ENCODE measurements at regions not wholly inside any gene's neighbourhood (a gene's known extent, or its start where the extent isn't known, plus 50 kb on each side); places are given as distances from the start of the nearest gene placed in this dataset.

- H3K79me2 ChIP-seq (replicated peaks; ENCODE audit: insufficient read depth, low read length), result no peaks in the 10 kb centered on the region
- no peak overlapping the region for H2AFZ ChIP-seq (ENCODE audit: low read depth, low read length)
- H3K27ac ChIP-seq (ENCODE audit: low read length), result no peak overlapping the region
- H4K20me1 ChIP-seq (ENCODE audit: insufficient read depth), result no peaks in the 10 kb centered on the region
- no peak overlapping the region for H3K4me2 ChIP-seq (ENCODE audit: low read length)
- TF ChIP-seq TAF1 (IDR thresholded peaks at IDR 0.05; ENCODE audit: low read depth) (no peak), SMC3 (conservative IDR thresholded peaks at IDR 0.05; ENCODE audit: poor library complexity) (no peak), RAD21 (conservative IDR thresholded peaks at IDR 0.05) (no peak), POLR2AphosphoS5 (IDR thresholded peaks at IDR 0.05) (no peak), EZH2 (IDR thresholded peaks at IDR 0.05; ENCODE audit: borderline replicate concordance, insufficient read depth, low read length, poor library complexity, severe bottlenecking) (no peak), EP300 (conservative IDR thresholded peaks at IDR 0.05; ENCODE audit: poor library complexity, severe bottlenecking) (no peak), CTCF (IDR thresholded peaks at IDR 0.05; ENCODE audit: poor library complexity, severe bottlenecking) (no peak), REST (IDR thresholded peaks at IDR 0.05; ENCODE audit: borderline replicate concordance) (no peak), MXI1 (conservative IDR thresholded peaks at IDR 0.05; ENCODE audit: poor library complexity, severe bottlenecking) (no peak)
- no peaks in the 10 kb centered on the region for H3K9me3 ChIP-seq (ENCODE audit: low read length)
- no peak overlapping the region for H3K4me3 ChIP-seq (ENCODE audit: low read length)
- H3K27me3 ChIP-seq (ENCODE audit: insufficient read depth, low read depth, low read length), result no peaks in the 10 kb centered on the region
- H3K36me3 ChIP-seq (ENCODE audit: insufficient read depth, low read length), result no peaks in the 10 kb centered on the region
- no peaks in the 10 kb centered on the region for H3F3A ChIP-seq (ENCODE audit: insufficient read depth, low read length, poor library complexity, severe bottlenecking)
- no peaks in the 10 kb centered on the region for H3K9me2 ChIP-seq (ENCODE audit: insufficient read depth, low read length)
- H3K9ac ChIP-seq (ENCODE audit: low read length), result no peak overlapping the region
Observed at GRCh38 chr3:21067031-21067813, 683.8 kb downstream of the ZNF385D start.

GRCh38 chr3:21062831-21063294, 688.1 kb downstream of the ZNF385D start:
- no peaks in the 10 kb centered on the region for H4K20me1 ChIP-seq (ENCODE audit: insufficient read depth)
- H3K79me2 ChIP-seq (replicated peaks; ENCODE audit: insufficient read depth, low read length), result no peaks in the 10 kb centered on the region
- no peak overlapping the region for H3K9ac ChIP-seq (ENCODE audit: low read length)
- H3K4me2 ChIP-seq (ENCODE audit: low read length), result no peak overlapping the region
- H3K27ac ChIP-seq (ENCODE audit: low read length), result no peak overlapping the region
- TF ChIP-seq CTCF (IDR thresholded peaks at IDR 0.05; ENCODE audit: poor library complexity, severe bottlenecking), result no peak
- no peak for TF ChIP-seq REST (IDR thresholded peaks at IDR 0.05; ENCODE audit: borderline replicate concordance)
- no peak for TF ChIP-seq EZH2 (IDR thresholded peaks at IDR 0.05; ENCODE audit: borderline replicate concordance, insufficient read depth, low read length, poor library complexity, severe bottlenecking)
- TF ChIP-seq POLR2AphosphoS5 (IDR thresholded peaks at IDR 0.05), result no peak
- no peaks in the 10 kb centered on the region for H3K36me3 ChIP-seq (ENCODE audit: insufficient read depth, low read length)
- H3K9me2 ChIP-seq (ENCODE audit: insufficient read depth, low read length), result no peaks in the 10 kb centered on the region
- H3K4me3 ChIP-seq (ENCODE audit: low read length), result no peak overlapping the region
- no peak overlapping the region for H2AFZ ChIP-seq (ENCODE audit: low read depth, low read length)
- H3F3A ChIP-seq (ENCODE audit: insufficient read depth, low read length, poor library complexity, severe bottlenecking), result no peaks in the 10 kb centered on the region
- no peaks in the 10 kb centered on the region for H3K9me3 ChIP-seq (ENCODE audit: low read length)
- no peaks in the 10 kb centered on the region for H3K27me3 ChIP-seq (ENCODE audit: insufficient read depth, low read depth, low read length)

Data from neural cell (in vitro differentiated cells).